GM21360 (cell line): ENCODE measurements at regions not wholly inside any gene's neighbourhood (a gene's known extent, or its start where the extent isn't known, plus 50 kb on each side); places are given as distances from the start of the nearest gene placed in this dataset.
"Not testable (repeated sequence)": the region's sequence is repeated elsewhere in the genome, so short reads cannot be mapped to it uniquely, and the experiment has no call there.

Experiments used
- ATAC-seq: cut with Tn5 transposase; IDR thresholded peaks from one replicate; pipeline ENCODE4 v1.9.1; 2021; ENCODE audit warnings: mild to moderate bottlenecking, moderate library complexity; ENCODE audit not compliant: unreplicated experiment

- no peak for ATAC-seq
These were observed 1749.6 kb downstream of the SI start for GRCh38 chr3:163328680-163329079.

GRCh38 chr3:163327086-163327485 is 1751.2 kb downstream of the SI start:
- ATAC-seq: no peak

GRCh38 chr3:163315786-163316185 is 1762.5 kb downstream of the SI start:
- no peak for ATAC-seq

- ATAC-seq: no peak
These were observed 1771.9 kb downstream of the SI start for GRCh38 chr3:163306405-163306804.

- no peak for ATAC-seq
These were observed 1777.1 kb downstream of the OTOL1 start for GRCh38 chr3:163273694-163274093.

GRCh38 chr3:163266731-163267130 is 1770.1 kb downstream of the OTOL1 start:
- ATAC-seq: no peak

- ATAC-seq: no peak
These were observed 1765.0 kb downstream of the OTOL1 start for GRCh38 chr3:163261618-163262017.

- ATAC-seq: no peak
These were observed 1764.4 kb downstream of the OTOL1 start for GRCh38 chr3:163261056-163261455.

GRCh38 chr3:163218336-163218735 is 1721.7 kb downstream of the OTOL1 start:
- no peak for ATAC-seq

- ATAC-seq: no peak
These were observed 1717.2 kb downstream of the OTOL1 start for GRCh38 chr3:163213838-163214237.

GRCh38 chr3:163196815-163197374 is 1700.3 kb downstream of the OTOL1 start:
- ATAC-seq: no peak

- no peak for ATAC-seq
These were observed 1699.6 kb downstream of the OTOL1 start for GRCh38 chr3:163196245-163196644.

GRCh38 chr3:163185721-163186350 is 1689.2 kb downstream of the OTOL1 start:
- ATAC-seq: no peak

- ATAC-seq: no peak
These were observed 1679.4 kb downstream of the OTOL1 start for GRCh38 chr3:163175970-163176369.

GRCh38 chr3:163172513-163172912 is 1675.9 kb downstream of the OTOL1 start:
- ATAC-seq: not testable (repeated sequence)

GRCh38 chr3:163166197-163166596 is 1669.6 kb downstream of the OTOL1 start:
- ATAC-seq: no peak

GRCh38 chr3:163159306-163159705 is 1662.7 kb downstream of the OTOL1 start:
- ATAC-seq: no peak

GRCh38 chr3:163139600-163139999 is 1643.0 kb downstream of the OTOL1 start:
- ATAC-seq: no peak

GRCh38 chr3:163138258-163138657 is 1641.7 kb downstream of the OTOL1 start:
- ATAC-seq: no peak

GRCh38 chr3:163132111-163132510 is 1635.5 kb downstream of the OTOL1 start:
- no peak for ATAC-seq

GRCh38 chr3:163129287-163129686 is 1632.7 kb downstream of the OTOL1 start:
- ATAC-seq: no peak

GRCh38 chr3:163126115-163126514 is 1629.5 kb downstream of the OTOL1 start:
- no peak for ATAC-seq
